HepG2 (cell line): ENCODE measurements at regions not wholly inside any gene's neighbourhood (a gene's known extent, or its start where the extent isn't known, plus 50 kb on each side); places are given as distances from the start of the nearest gene placed in this dataset.

Experiments
- ATAC-seq: fragments of 200-7000 bp; cut with Tn5 transposase; 3 replicates; pipeline ENCODE4 v1.9.1; 2020; ENCODE audit warnings: mild to moderate bottlenecking, moderate library complexity
- BruUV-seq: library from RNA; stranded (reverse); fragments of 400-500 nt; replicated peaks from 2 replicates; lab custom pipeline; 2021; lab: Mats Ljungman, UMichigan
- CTCF ChIA-PET: fragments of 300-600 bp; formaldehyde crosslinking; extraction: SDS; loops from one replicate; lab custom pipeline; 2021; ENCODE audit warnings: low total read pairs, inconsistent platforms, low intra/inter-chr PET ratio; lab: Yijun Ruan, JAX
- POLR2A ChIA-PET: fragments of 350-600 bp; sonication (Branson Sonifier 250); formaldehyde crosslinking; loops from one replicate; lab custom pipeline; 2020; ENCODE audit warnings: antibody characterized with exemption, inconsistent platforms; lab: Yijun Ruan, JAX
- DNase-seq: peaks from one replicate; pipeline ENCODE4 v3.0.0-alpha.2; 2015; ENCODE audit warnings: low spot score
- FAIRE-seq: peaks from 3 replicates; lab custom pipeline; 2011; peaks lifted over from hg19 to GRCh38; lab: Jason Lieb, UNC
- H2AFZ ChIP-seq: one replicate; pipeline ENCODE4 v1.6.1; 2011; ENCODE audit warnings: low read length, inconsistent platforms
- H3K27ac ChIP-seq: fragments of 300-600 bp; 3 replicates; pipeline ENCODE4 v1.8.0; 2011; ENCODE audit warnings: mixed run types, mild to moderate bottlenecking, mixed read lengths, low read length, inconsistent platforms; ENCODE audit not compliant: insufficient read depth; ENCODE audit errors: extremely low read length
- H3K27me3 ChIP-seq, 2 experiments: fragments of 200-600 bp in 1 of 2; 2 replicates in 1 of 2; 3 replicates in 1 of 2; pipeline versions ENCODE4 v1.6.0 to v1.8.0; 2011; ENCODE audit warnings: low read length in 2 of 2, mild to moderate bottlenecking in 2 of 2, moderate library complexity in 2 of 2, inconsistent platforms in 1 of 2; ENCODE audit not compliant: insufficient read depth in 2 of 2, control insufficient read depth in 1 of 2
- H3K36me3 ChIP-seq, 2 experiments: fragments of 200-600 bp in 1 of 2; replicated peaks in 1 of 2; 2 replicates in 1 of 2; 3 replicates in 1 of 2; pipeline versions ENCODE4 v1.5.1 to v1.8.0; 2011; ENCODE audit warnings: low read length in 2 of 2, inconsistent platforms in 1 of 2; ENCODE audit not compliant: insufficient read depth in 2 of 2, control insufficient read depth in 1 of 2
- H3K4me1 ChIP-seq: 2 replicates; pipeline ENCODE4 v1.5.1; 2012; ENCODE audit warnings: low read length, inconsistent platforms; ENCODE audit not compliant: insufficient read depth
- H3K4me2 ChIP-seq: 2 replicates; pipeline ENCODE4 v1.6.0; 2011; ENCODE audit warnings: low read depth, low read length, inconsistent platforms
- H3K4me3 ChIP-seq, 3 experiments: fragments of 200-600 bp in 1 of 3; sonication (generic), shearing (Covaris generic) in 1 of 3; replicated peaks in 1 of 3; 2 replicates each; pipeline ENCODE4 v1.5.1; 2011 to 2016; ENCODE audit warnings: low read length in 3 of 3, inconsistent platforms in 2 of 3, low read depth in 2 of 3, mild to moderate bottlenecking in 2 of 3, control low read depth in 1 of 3, mixed read lengths in 1 of 3; ENCODE audit not compliant: insufficient read depth in 1 of 3
- H3K79me2 ChIP-seq: one replicate; pipeline ENCODE4 v1.6.1; 2011; ENCODE audit warnings: low read length, inconsistent platforms; ENCODE audit not compliant: insufficient read depth
- H3K9ac ChIP-seq: 2 replicates; pipeline ENCODE4 v1.6.0; 2011; ENCODE audit warnings: mild to moderate bottlenecking, low read depth, low read length, inconsistent platforms; ENCODE audit not compliant: insufficient read depth
- H3K9me3 ChIP-seq: 2 replicates; pipeline ENCODE4 v1.5.1; 2012; ENCODE audit warnings: mild to moderate bottlenecking, low read length
- H4K20me1 ChIP-seq: 2 replicates; pipeline ENCODE4 v1.6.0; 2011; ENCODE audit warnings: inconsistent platforms, mild to moderate bottlenecking, low read length, moderate library complexity; ENCODE audit not compliant: insufficient read depth
- GABPB1 ChIP-seq: IDR thresholded peaks from 2 replicates; pipeline ENCODE4 v1.6.1; 2016; ENCODE audit warnings: mild to moderate bottlenecking, missing genetic modification reagents, moderate library complexity, missing compliant biosample characterization
- MAF1 ChIP-seq: sonication (generic); formaldehyde crosslinking; IDR thresholded peaks from 2 replicates; pipeline ENCODE4 v1.5.0; 2020; ENCODE audit warnings: missing genetic modification reagents, borderline replicate concordance
- MAFG ChIP-seq: sonication (generic); formaldehyde crosslinking; IDR thresholded peaks from 2 replicates; pipeline ENCODE4 v1.5.1; 2020; ENCODE audit warnings: mild to moderate bottlenecking, missing genetic modification reagents
- MLX ChIP-seq: IDR thresholded peaks from 2 replicates; pipeline ENCODE4 v1.6.1; 2016
- SALL2 ChIP-seq: sonication (generic); formaldehyde crosslinking; IDR thresholded peaks from 2 replicates; pipeline ENCODE4 v1.8.1; 2023; ENCODE audit warnings: mild to moderate bottlenecking, missing genetic modification reagents, inconsistent platforms
- ZMYM2 ChIP-seq: sonication (generic); formaldehyde crosslinking; IDR thresholded peaks from 2 replicates; pipeline ENCODE4 v1.8.0; 2022; ENCODE audit warnings: mild to moderate bottlenecking, missing genetic modification reagents
- ZNF24 ChIP-seq: fragments of 450-650 bp; IDR thresholded peaks from 2 replicates; pipeline ENCODE4 v1.6.1; 2017; ENCODE audit warnings: antibody characterized with exemption, mild to moderate bottlenecking
- ZNF761 ChIP-seq: sonication (generic); formaldehyde crosslinking; conservative IDR thresholded peaks from 2 replicates; pipeline ENCODE4 v1.4.0; 2020; ENCODE audit warnings: mild to moderate bottlenecking, missing genetic modification reagents
- WGBS: methylation state at CpG from one replicate; pipeline ENCODE4 v1.1.6; 2017; ENCODE audit warnings: low lambda C conversion rate; 5-methylcytosine and 5-hydroxymethylcytosine counted together
- in situ Hi-C: cut with HindIII; loops from 2 replicates; pipeline ENCODE4 v1.10.0; 2017; ENCODE audit warnings: low pct_unique_long_range_greater_than_20kb; ENCODE audit not compliant: extremely low pct_ligation_motif_present
- intact Hi-C: fragments of 100-400 bp; cut with micrococcal nuclease; formaldehyde crosslinking; loops from one replicate; pipeline ENCODE4 v1.10.0; 2022; ENCODE audit not compliant: unreplicated experiment
- TF ChIP-seq, protein P1 (sequence below): sonication (generic); formaldehyde crosslinking; IDR thresholded peaks from 2 replicates; pipeline ENCODE4 v1.5.0; 2020; ENCODE audit warnings: missing genetic modification reagents, mild to moderate bottlenecking, borderline replicate concordance

DNA sequence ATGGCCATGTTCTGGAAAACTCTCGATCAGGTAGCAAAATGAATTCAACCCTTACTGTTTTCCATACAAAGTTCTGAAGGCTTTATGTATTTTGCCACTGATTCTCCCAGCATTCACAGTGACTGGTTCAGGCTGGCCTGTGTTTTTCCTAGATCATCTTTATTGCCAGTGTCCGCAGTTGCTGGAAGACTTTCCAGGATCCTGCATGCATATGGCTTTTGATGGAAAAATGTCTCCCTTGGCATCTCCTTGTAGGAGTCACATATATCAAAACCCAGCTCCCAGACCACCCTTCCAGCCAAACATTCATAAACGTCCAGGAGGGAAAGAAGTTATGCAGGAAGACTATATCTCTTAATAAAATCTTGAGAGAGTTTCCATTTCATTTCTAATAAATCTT is 588.8 kb downstream of the MAFB start (continued):
- no peak for TF ChIP-seq SALL2 (CRISPR knock-in tag)
- no peak for TF ChIP-seq ZNF24

- H3K4me1 ChIP-seq: no peaks in the 10 kb centered on the region
- in situ Hi-C loops: no loop called here
- no peaks in the 10 kb centered on the region for H3K79me2 ChIP-seq
- CTCF ChIA-PET: no interaction called here
- no peaks in the 10 kb centered on the region for H3K36me3 ChIP-seq
- H3K9me3 ChIP-seq: peaks cover 77% of the 10 kb centered on the region
- no peak overlapping the region for H3K27ac ChIP-seq
- WGBS: 2% methylated on average over 2 of the region's 2 CpGs
- intact Hi-C loops: no loop called here
- BruUV-seq: no TSS peak
- H3K4me3 ChIP-seq: no peak overlapping the region
- ATAC-seq (no peak), FAIRE-seq (no peak), DNase-seq (no peak)
- no peaks in the 10 kb centered on the region for H3K27me3 ChIP-seq
- TF ChIP-seq MAF1 (CRISPR knock-in tag) (no peak), MLX (CRISPR knock-in tag) (no peak), MAFG (CRISPR knock-in tag) (no peak), ZNF761 (CRISPR knock-in tag) (no peak), ZMYM2 (CRISPR knock-in tag) (no peak), GABPB1 (CRISPR knock-in tag) (no peak)
- TF ChIP-seq, protein P1, sequence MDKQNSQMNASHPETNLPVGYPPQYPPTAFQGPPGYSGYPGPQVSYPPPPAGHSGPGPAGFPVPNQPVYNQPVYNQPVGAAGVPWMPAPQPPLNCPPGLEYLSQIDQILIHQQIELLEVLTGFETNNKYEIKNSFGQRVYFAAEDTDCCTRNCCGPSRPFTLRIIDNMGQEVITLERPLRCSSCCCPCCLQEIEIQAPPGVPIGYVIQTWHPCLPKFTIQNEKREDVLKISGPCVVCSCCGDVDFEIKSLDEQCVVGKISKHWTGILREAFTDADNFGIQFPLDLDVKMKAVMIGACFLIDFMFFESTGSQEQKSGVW (CRISPR knock-in tag): no peak
- no peak overlapping the region for H3K9ac ChIP-seq
- POLR2A ChIA-PET: no interaction called here
- H3K4me2 ChIP-seq: no peak overlapping the region
- no peaks in the 10 kb centered on the region for H4K20me1 ChIP-seq
- no peak overlapping the region for H2AFZ ChIP-seq
Measured at GRCh38 chr20:40090236-40090635, 598.8 kb downstream of the MAFB start.
